ENCODE measurements at regions not wholly inside any gene's neighbourhood (a gene's known extent, or its start where the extent isn't known, plus 50 kb on each side); places are given as distances from the start of the nearest gene placed in this dataset.
A peak's percentile ranks its signal among the peaks of the same experiment; 100 is the strongest.

DNA sequence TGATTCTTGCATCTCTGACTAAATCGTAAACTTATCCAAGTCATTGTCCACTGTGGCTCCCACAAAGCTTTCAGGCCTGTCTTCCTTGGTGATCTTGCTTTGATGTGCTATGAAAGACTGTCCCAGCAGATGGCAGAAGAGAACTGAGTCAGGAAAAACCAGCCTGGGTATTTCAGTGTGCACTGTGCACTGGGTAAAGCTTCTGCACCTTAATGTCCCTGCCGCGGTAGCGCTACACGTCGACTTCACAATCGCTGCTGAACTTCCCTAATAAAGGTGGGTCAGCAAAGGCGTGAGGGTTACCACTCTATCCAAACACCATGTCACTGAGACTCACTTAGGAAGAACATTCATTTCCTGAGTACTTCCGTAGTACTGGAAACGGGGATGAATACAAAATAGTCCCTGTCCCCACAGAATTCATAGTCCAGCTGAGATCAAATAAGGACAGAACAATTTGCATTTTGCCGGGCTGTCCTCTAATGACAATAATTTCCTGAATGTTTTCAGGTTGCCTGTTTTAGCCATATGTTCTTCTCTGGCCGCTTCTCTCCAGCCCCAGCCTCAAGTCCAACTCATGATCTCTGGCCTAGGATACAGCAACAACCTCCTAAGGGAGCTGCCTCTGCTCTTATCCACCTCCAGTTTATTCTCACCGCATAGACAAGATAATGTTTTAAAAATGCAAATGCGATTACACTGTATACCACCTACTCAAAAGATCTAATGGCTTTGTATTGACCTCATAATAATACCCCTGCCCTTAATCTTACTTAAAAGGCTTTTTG is 83.6 kb upstream of the AKAP13 start:
- H3K27ac ChIP-seq: peak overlapping the region in 2 of 4 donors; percentile 15 to 29
- peak; percentile 48 to 95 for DNase-seq (ENCODE audit: low spot score in 2 of 2)
- H3K9me3 ChIP-seq: no peaks in the 10 kb centered on the region
- H3K27me3 ChIP-seq: no peaks in the 10 kb centered on the region
- TF ChIP-seq POLR2A (IDR thresholded peaks at IDR 0.05): no peak
- TF ChIP-seq, protein P1, sequence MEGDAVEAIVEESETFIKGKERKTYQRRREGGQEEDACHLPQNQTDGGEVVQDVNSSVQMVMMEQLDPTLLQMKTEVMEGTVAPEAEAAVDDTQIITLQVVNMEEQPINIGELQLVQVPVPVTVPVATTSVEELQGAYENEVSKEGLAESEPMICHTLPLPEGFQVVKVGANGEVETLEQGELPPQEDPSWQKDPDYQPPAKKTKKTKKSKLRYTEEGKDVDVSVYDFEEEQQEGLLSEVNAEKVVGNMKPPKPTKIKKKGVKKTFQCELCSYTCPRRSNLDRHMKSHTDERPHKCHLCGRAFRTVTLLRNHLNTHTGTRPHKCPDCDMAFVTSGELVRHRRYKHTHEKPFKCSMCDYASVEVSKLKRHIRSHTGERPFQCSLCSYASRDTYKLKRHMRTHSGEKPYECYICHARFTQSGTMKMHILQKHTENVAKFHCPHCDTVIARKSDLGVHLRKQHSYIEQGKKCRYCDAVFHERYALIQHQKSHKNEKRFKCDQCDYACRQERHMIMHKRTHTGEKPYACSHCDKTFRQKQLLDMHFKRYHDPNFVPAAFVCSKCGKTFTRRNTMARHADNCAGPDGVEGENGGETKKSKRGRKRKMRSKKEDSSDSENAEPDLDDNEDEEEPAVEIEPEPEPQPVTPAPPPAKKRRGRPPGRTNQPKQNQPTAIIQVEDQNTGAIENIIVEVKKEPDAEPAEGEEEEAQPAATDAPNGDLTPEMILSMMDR (IDR thresholded peaks at IDR 0.05): peak; percentile 62 to 82 (median 73)
- peak in 1 of 2 donors; percentile 38 for TF ChIP-seq EP300 (IDR thresholded peaks at IDR 0.05)
- no peaks in the 10 kb centered on the region for H3K36me3 ChIP-seq
- WGBS, 2 donors: 9 to 13% methylated on average over 14 of the region's 14 CpGs
- H3K4me3 ChIP-seq: peak overlapping the region in 1 of 4 donors; percentile 40
- peaks cover 0 to 12% (median 0%) of the 10 kb centered on the region in 4 donors for H3K4me1 ChIP-seq

DNA sequence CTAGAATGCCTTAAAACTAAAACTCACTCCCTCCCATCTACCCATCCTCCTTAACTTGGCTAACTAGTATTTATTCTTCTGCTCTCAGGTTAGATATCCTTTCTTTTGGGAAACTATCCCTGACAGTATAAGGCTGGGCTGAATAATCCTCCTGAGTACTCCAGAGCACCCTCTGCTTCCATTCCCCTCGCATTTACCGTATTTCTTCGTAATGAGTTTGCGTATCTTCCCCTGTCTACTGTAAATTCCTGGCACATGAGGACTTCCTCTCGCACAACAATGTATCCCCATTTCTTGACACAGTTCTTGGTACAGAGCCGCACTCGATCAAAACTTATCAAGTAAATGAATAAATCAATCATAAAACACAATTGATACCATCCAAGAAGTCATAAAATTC is 82.9 kb upstream of the AKAP13 start:
- DNase-seq (ENCODE audit: low spot score in 2 of 2): no peak
- Histone ChIP-seq H3K4me3 (no peak overlapping the region), H3K27me3 (no peaks in the 10 kb centered on the region), H3K36me3 (no peaks in the 10 kb centered on the region), H3K9me3 (no peaks in the 10 kb centered on the region), H3K27ac (peak overlapping the region in 1 of 4 donors; percentile 29), H3K4me1 (peaks cover 0 to 12% (median 0%) of the 10 kb centered on the region in 4 donors)
- TF ChIP-seq POLR2A (IDR thresholded peaks at IDR 0.05): no peak
- TF ChIP-seq, protein P1 (IDR thresholded peaks at IDR 0.05): no peak
- no peak for TF ChIP-seq EP300 (IDR thresholded peaks at IDR 0.05)
- 96 to 97% methylated on average over 7 of the region's 7 CpGs for WGBS, 2 donors

DNA sequence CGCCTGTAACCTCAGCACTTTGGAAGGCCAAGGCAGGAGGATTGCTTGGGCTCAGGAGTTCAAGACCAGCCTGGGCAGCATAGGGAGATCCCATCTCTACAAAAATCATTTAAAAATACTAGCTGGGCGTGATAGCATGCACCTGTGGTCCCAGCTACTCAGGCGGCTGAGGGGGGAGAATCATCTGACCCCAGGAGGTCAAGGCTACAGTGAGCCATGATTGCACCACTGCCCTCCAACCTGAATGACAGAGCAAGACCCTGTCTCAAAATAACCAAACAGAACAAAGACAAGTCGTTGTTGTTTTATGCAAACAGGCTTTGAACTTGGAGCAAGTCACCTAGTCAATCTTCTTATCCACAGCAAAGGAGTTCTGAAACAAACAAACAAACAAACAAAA is 82.0 kb upstream of the AKAP13 start:
- TF ChIP-seq EP300 (IDR thresholded peaks at IDR 0.05): no peak
- TF ChIP-seq, protein P1 (IDR thresholded peaks at IDR 0.05): no peak
- no peak for TF ChIP-seq POLR2A (IDR thresholded peaks at IDR 0.05)
- WGBS, 2 donors: 86 to 91% methylated on average over 4 of the region's 4 CpGs
- Histone ChIP-seq H3K9me3 (no peaks in the 10 kb centered on the region), H3K36me3 (no peaks in the 10 kb centered on the region), H3K4me1 (peaks cover 0 to 12% (median 0%) of the 10 kb centered on the region in 4 donors), H3K27ac (no peak overlapping the region), H3K27me3 (no peaks in the 10 kb centered on the region), H3K4me3 (no peak overlapping the region)
- DNase-seq (ENCODE audit: low spot score in 2 of 2): no peak

DNA sequence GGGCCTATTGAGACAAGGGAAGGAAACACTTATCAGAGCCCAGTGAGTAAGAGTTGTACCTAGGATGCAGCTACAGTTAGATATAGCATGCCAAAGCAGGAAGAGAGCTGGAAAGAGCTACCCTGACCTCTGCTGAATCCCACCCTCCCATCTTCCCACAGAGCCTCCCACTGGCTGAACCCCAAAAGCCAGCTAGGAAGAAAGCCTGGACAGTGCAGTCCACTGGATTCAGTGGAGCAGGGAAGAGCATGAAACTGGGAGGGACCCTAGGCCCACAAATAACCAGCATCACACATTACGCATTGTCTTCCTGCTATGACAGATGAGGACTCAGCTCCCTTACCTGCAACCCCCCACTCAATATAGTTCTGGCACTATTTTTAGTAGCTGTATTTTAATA is 81.5 kb upstream of the AKAP13 start:
- DNase-seq (ENCODE audit: low spot score in 2 of 2): no peak
- no peak for TF ChIP-seq POLR2A (IDR thresholded peaks at IDR 0.05)
- TF ChIP-seq, protein P1 (IDR thresholded peaks at IDR 0.05): no peak
- TF ChIP-seq EP300 (IDR thresholded peaks at IDR 0.05): no peak
- H3K36me3 ChIP-seq: no peaks in the 10 kb centered on the region
- H3K9me3 ChIP-seq: no peaks in the 10 kb centered on the region
- WGBS, 2 donors: 100% methylated on average over 1 of the region's 1 CpG
- no peak overlapping the region for H3K27ac ChIP-seq
- no peaks in the 10 kb centered on the region for H3K27me3 ChIP-seq
- peaks cover 0 to 12% (median 0%) of the 10 kb centered on the region in 4 donors for H3K4me1 ChIP-seq
- no peak overlapping the region for H3K4me3 ChIP-seq

DNA sequence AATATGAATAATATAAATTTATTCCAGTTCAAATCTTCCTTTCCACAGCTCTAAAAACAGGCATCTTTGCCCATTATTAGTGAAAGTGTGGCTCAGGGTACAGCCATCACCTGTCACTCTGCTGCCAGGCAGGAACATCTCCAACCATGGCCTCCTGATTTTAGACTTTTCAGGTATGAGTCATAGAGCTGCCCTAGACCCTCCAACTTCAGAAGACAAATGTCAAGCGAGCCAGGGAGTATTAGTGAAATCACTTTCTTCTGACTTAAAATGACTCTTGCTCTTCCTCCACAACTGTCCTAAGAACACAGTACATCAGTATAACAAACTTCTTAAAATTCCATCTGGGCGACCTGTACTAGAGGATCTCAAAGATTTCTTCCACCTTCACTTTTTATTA is 78.1 kb upstream of the AKAP13 start:
- WGBS, 2 donors: 71 to 90% methylated on average over 2 of the region's 2 CpGs
- no peak for DNase-seq (ENCODE audit: low spot score in 2 of 2)

More for the DNA sequence above, 78.1 kb upstream of the AKAP13 start:
- no peak overlapping the region for H3K4me3 ChIP-seq
- H3K9me3 ChIP-seq: no peaks in the 10 kb centered on the region
- TF ChIP-seq EP300 (IDR thresholded peaks at IDR 0.05) (no peak), POLR2A (IDR thresholded peaks at IDR 0.05) (no peak)
- TF ChIP-seq, protein P1 (IDR thresholded peaks at IDR 0.05): no peak
- H3K27me3 ChIP-seq: no peaks in the 10 kb centered on the region
- no peak overlapping the region for H3K27ac ChIP-seq
- no peaks in the 10 kb centered on the region for H3K36me3 ChIP-seq
- H3K4me1 ChIP-seq: no peaks in the 10 kb centered on the region

All from tibial nerve (tissue), 4 donors.